ENCODE measurements at regions not wholly inside any gene's neighbourhood (a gene's known extent, or its start where the extent isn't known, plus 50 kb on each side); places are given as distances from the start of the nearest gene placed in this dataset.
A peak's percentile ranks its signal among the peaks of the same experiment; 100 is the strongest.

DNA sequence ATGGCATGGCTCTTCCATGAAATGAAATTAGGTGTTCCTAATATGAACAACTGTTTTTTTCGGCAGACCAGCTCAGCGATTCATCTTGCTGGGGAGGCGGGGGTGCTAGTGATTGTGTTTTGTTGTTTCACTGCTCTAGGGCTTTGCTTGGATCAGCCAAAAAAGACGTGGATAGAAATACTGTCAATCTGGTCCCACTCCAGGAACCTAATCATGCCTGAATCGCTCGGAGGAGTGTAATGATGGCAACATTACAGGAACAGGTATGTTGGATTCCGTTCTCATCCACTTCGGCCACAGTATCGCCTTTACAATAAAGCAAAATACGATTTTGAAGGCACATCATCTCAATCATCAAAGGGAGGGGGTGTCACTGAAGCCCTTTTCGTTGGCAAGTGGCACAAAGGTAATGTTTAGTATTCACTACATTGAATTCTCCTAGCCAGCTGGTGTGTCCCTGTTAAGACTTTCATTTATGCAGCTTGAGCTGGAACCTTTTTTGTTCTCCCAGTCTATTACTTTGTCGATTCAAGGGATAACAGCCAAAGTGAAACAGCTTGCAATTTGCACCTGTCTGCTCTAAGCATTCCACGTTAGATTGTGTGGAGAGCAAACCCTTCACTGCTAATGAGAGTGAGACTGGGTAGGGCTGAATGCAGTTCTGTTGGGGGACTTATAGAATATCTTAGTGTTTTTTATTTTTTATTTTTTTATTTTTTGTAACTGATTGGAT, 477.7 kb downstream of the TFAP2A start:
- Histone ChIP-seq H3K18ac (ENCODE audit: insufficient read length, low read depth, low read length) (no peak overlapping the region), H2AK5ac (ENCODE audit: insufficient read length, low read length) (no peak overlapping the region), H3K9me3 (ENCODE audit: control insufficient read depth, low read depth, low read length) (no peaks in the 10 kb centered on the region), H4K8ac (replicated peaks; ENCODE audit: insufficient read length, low read depth, low read length) (no peak overlapping the region), H2BK120ac (ENCODE audit: low read depth, low read length, poor library complexity, severe bottlenecking) (no peak overlapping the region), H3T11ph (ENCODE audit: low read length) (no peak overlapping the region), H3K23ac (ENCODE audit: insufficient read length, low read depth, low read length) (no peak overlapping the region), H3K27me3 (ENCODE audit: insufficient read depth, low read length) (no peaks in the 10 kb centered on the region), H3K9ac (ENCODE audit: extremely low read depth, insufficient read length, low read length) (no peak overlapping the region), H3K56ac (ENCODE audit: insufficient read length, low read depth, low read length) (no peak overlapping the region), H2BK5ac (ENCODE audit: insufficient read length, low read length) (no peak overlapping the region), H2BK15ac (ENCODE audit: low read depth, low read length) (no peak overlapping the region), H3K4me2 (ENCODE audit: insufficient read depth, insufficient read length, low read length) (no peak overlapping the region), H3K79me1 (ENCODE audit: insufficient read depth, low read depth, low read length, poor library complexity, severe bottlenecking) (no peaks in the 10 kb centered on the region), H2BK20ac (ENCODE audit: low read depth, low read length, poor library complexity, severe bottlenecking) (no peak overlapping the region), H2BK12ac (ENCODE audit: insufficient read length, low read depth, low read length) (no peak overlapping the region), H3K14ac (ENCODE audit: insufficient read depth, low read length) (no peak overlapping the region), H3K79me2 (ENCODE audit: insufficient read depth, low read length) (no peaks in the 10 kb centered on the region), H2AFZ (ENCODE audit: low read length) (no peak overlapping the region), H4K91ac (ENCODE audit: insufficient read length, low read depth, low read length) (no peak overlapping the region), H3K27ac (ENCODE audit: insufficient read length, low read depth, low read length) (no peak overlapping the region), H4K20me1 (ENCODE audit: control insufficient read depth, insufficient read depth, insufficient read length) (no peaks in the 10 kb centered on the region), H4K5ac (ENCODE audit: insufficient read length, low read depth, low read length) (no peak overlapping the region), H3K4me1 (ENCODE audit: insufficient read depth, low read length) (no peaks in the 10 kb centered on the region), H3K23me2 (ENCODE audit: insufficient read length, low read depth, low read length, poor library complexity, severe bottlenecking) (no peaks in the 10 kb centered on the region), H3K4ac (ENCODE audit: low read depth, low read length) (no peak overlapping the region)
- Mint-ChIP-seq H3K4me3 (no peak overlapping the region), H3K27ac (peak overlapping the region in 1 of 3 experiments; percentile 54; a peak in 1 of 7 replicates), H3K9me3 (no peaks in the 10 kb centered on the region; a peak in 2 of 5 replicates), H3K27me3 (ENCODE audit: low read depth) (no peaks in the 10 kb centered on the region; the same call in 1 of the 2 replicates), H3K4me1 (no peaks in the 10 kb centered on the region), H3K36me3 (ENCODE audit: insufficient read depth in 1 of 3, low read depth in 3 of 3) (peaks cover 0 to 5% (median 0%) of the 10 kb centered on the region in 3 experiments; a peak in 2 of 7 replicates)
- DNase-seq = no peak
- TF ChIP-seq CTCF (conservative IDR thresholded peaks at IDR 0.05) = no peak
- no CpG with 5 or more reads among the region's 13 CpGs for WGBS (ENCODE audit: extremely low coverage, insufficient read length, low lambda C conversion rate)

Data from H9 (cell line).